ENCODE measurements at regions not wholly inside any gene's neighbourhood (a gene's known extent, or its start where the extent isn't known, plus 50 kb on each side); places are given as distances from the start of the nearest gene placed in this dataset.

DNA sequence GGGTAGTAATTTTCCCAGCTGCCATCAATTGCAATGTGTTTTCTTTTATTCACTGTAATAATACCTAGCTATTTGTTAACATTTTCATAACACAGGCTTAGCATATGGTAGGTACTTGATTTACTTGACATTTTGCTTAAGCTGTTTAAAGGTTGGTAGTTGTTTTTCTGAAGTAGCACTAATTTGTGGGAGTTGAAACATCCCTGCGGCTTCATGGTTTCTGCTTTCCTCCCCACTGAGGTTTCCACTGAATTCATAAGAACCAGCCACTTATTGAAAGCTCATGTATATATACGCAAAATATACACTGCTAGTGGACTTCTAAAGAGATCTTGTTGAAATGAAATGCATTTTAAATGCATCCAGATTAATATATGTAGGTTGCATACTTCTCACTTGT lies 559.9 kb downstream of the TLE4 start:
- TF ChIP-seq MEF2B (IDR thresholded peaks at IDR 0.05; ENCODE audit: partially characterized antibody, poor library complexity, severe bottlenecking) (no peak), BRCA1 (IDR thresholded peaks at IDR 0.05; ENCODE audit: low read depth, low read length) (no peak), POLR2AphosphoS5 (IDR thresholded peaks at IDR 0.05; ENCODE audit: low read length) (no peak), JUND (IDR thresholded peaks at IDR 0.05; ENCODE audit: low read depth, low read length) (no peak)

Data from GM12878 (cell line).